Activated T-cell treated with anti-CD3 and anti-CD28 coated beads for 24 hours (primary cell): ENCODE measurements at regions not wholly inside any gene's neighbourhood (a gene's known extent, or its start where the extent isn't known, plus 50 kb on each side); places are given as distances from the start of the nearest gene placed in this dataset.
"Not testable (repeated sequence)": the region's sequence is repeated elsewhere in the genome, so short reads cannot be mapped to it uniquely, and the experiment has no call there.

Experiments used
- DNase-seq: peaks from one replicate; pipeline ENCODE4 v3.0.0-alpha.2; 2020; ENCODE audit warnings: low read depth

DNA sequence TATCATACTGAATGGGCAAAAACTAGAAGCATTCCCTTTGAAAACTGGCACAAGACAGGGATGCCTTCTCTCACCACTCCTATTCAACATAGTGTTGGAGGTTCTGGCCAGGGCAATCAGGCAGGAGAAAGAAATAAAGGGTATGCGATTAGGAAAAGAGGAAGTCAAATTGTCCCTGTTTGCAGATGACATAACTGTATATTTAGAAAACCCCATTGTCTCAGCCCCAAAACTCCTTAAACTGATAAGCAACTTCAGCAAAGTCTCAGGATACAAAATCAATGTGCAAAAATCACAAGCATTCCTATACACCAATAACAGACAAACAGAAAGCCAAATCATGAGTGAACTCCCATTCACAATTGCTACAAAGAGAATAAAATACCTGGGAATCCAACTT lies 52.5 kb upstream of the CCDC71L start:
- DNase-seq = not testable (repeated sequence)

DNA sequence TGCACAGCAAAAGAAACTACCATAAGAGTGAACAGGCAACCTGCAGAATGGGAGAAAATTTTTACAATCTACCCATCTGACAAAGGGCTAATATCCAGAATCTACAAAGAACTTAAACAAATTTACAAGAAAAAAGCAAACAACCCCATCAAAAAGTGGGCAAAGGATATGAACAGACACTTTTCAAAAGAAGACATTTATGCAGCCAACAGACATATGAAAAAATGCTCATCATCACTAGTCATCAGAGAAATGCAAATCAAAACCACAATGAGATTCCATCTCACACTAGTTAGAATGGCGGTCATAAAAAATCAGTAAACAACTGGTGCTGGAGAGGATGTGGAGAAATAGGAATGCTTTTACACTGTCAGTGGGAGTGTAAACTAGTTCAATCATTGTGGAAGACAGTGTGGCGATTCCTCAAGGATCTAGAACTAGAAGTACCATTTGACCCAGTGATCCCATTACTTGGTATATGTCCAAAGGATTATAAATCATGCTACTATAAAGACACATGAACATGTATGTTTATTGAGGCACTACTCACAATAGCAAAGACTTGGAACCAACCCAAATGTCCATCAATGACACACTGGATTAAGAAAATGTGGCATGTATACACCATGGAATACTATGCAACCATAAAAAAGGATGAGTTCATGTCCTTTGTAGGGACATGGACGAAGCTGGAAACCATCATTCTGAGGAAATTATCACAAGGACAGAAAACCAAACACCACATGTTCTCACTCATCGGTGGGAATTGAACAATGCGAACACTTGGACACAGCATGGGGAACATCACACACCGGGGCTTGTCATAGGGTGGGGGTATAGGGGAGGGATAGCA lies 53.9 kb upstream of the CCDC71L start:
- not testable (repeated sequence) for DNase-seq

DNA sequence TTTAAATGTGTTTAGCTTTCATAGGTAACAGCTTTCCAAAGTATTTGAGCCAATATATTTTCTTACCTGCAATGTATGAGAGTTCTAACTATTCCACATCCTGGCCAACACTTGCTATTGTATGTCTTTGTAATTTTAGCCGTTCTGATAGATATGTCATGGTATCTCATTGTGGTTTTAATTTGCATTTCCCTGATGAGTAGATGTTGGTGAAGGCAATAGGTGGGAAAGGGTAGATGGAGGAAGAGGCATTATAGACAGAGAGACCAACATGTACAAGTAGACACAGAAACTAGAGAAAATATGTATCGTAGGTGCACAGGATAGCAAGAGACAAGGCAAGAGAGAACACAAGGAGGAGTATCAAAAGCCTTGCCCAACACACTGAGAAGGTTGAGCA lies 54.8 kb upstream of the CCDC71L start:
- DNase-seq = no peak

DNA sequence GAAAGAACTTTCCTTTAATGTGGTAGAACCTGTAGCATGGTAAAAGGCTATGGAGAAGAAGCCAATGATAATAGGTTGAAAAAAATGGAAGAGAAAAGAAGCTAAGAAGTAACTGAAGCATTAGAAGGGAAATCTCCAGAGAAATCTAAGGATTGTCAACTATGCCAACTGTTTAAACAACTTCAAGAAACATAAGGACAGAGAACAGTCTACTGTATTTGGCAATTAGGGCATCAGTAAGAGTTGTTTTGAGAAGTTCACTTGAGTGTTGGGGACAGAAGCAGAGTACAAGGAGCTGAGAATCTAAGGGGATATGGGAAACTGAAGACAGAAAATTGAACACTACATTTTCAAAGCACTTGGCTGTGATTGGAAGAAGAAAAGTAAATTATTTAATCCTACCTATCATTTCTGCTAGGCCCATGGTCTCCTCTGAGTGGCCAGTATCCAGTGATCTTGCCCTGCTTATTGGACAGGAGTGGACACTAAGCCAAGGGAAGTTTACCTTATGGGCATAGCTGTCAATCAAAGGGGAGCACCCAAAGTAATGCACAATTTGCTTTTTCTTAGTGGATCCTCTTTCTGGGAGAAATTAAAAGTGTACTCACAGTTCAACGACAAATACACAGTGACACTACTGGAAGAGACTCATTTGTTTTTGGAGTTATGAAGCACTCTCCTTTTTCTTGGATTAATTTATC lies 56.4 kb upstream of the CCDC71L start:
- DNase-seq = no peak

DNA sequence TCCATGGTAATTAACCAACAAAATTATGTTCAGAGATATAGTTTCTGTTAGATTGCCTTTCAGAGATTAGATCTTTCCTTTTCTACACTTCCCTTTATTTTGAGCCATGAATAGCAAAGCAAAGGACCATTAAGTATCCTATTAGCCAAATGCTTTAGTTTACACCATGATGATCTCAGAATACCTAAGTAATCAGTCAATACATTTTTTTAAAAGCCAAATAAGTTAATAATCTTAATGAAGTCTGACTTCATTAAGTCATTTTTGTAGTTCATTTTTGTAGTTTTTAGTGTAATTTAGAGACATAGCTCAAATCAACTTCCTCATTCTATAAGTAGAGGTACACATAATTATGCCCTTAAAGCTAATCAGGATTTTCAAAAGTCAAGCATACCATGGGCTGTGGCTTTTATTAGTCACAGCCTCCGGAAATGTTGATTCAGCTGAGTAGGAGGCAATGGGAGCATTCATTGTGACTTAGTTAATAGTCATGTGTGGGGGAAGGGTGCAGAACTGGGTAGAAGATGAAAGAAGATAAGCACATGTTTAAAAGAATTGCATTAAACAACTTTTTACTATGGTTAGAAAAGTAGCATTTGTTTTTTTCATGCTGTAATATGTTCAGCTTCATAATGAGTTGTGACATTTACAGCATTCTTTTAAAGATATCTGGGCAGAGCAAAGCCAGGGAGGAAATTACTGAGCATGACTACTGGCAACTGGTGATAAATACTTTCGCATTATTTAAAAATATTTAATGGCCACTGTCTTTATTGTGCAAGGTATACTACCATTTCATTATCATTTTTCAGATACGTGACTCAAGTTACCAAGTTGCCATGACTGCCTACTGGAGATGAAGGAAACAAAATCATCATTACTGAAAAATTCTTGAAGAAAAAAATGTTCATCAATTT lies 57.3 kb upstream of the CCDC71L start:
- DNase-seq = peak; percentile 85

DNA sequence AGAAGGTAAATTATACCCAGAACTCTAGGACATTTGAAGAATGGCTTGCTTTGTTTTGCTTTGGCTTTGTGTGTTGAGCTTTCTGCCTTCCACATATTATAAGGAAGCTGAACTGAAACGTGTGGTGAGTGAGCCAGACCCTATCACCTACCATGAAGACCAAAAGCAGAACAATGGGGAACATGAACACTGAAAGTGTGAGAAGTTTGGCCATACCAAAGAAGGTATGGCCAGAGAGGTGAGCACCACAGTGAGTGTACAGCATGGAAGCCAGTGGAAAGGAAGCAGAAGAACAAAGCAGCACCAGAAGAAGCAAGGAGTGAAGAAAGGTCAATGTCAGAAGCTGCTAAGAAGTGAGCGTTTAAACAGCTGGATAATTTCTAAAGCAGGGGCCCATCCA lies 59.7 kb upstream of the CCDC71L start:
- no peak for DNase-seq

DNA sequence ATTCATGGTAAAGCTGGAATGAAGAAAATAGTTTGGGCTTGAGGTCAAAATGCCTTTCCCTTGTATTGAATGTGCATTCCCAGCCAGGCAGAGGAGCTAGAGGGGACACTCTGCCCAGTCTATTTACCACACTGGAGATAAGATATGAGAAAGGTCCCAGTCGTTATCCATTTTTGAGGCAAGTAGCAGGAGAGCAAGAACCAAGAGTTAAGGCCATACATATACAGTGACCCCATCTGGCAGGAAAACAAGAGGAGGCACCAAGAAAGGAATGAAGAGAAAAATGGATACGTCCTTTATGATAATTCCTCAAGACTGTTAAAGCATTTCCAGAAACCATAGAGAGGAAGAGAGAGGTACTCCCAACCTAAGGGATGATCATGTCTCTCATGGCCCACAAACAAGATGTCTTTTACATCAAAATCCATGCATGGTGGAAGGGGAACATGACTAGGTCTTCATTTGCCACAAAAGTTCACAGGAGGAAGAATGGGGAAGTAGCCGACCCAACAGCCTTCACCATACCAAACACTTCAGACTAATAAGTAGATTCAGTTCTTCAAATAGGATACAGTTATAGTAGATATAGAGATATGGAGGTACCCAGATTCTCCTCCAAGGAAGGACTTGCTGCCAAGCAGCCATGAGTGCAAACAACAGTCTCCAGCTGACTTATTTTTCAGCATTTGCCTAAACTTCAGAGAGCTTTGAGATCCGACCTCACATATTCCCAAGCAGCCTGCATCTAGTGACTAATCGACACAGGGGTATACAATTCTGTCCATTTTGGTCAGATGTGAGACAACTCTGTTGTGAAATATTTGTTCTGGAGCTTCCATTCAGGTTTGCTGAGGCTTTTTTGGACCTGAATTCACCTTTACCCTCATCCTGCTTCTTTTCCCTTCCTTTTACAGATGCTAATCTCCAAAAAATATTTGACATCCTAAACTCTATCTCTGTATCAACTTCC lies 61.1 kb upstream of the CCDC71L start:
- no peak for DNase-seq

DNA sequence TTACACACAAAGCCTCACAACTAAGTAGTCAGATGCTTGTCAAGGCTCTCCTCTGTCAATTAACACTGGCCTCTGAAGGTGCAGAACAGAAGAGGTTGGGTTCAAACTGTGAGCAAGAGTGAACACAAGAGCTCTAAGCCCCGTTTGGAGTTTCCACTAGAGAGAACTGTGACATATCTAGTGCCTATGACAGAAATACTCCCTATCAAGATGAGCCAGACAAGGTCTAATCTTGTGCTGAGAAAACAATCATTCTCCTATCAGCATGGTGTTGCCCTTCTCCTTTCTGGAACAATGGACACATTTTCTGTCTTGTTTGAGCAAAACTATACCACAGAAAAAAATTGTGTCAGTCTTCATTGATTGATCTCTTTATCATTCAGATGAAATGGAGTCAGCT lies 62.4 kb upstream of the CCDC71L start:
- no peak for DNase-seq

DNA sequence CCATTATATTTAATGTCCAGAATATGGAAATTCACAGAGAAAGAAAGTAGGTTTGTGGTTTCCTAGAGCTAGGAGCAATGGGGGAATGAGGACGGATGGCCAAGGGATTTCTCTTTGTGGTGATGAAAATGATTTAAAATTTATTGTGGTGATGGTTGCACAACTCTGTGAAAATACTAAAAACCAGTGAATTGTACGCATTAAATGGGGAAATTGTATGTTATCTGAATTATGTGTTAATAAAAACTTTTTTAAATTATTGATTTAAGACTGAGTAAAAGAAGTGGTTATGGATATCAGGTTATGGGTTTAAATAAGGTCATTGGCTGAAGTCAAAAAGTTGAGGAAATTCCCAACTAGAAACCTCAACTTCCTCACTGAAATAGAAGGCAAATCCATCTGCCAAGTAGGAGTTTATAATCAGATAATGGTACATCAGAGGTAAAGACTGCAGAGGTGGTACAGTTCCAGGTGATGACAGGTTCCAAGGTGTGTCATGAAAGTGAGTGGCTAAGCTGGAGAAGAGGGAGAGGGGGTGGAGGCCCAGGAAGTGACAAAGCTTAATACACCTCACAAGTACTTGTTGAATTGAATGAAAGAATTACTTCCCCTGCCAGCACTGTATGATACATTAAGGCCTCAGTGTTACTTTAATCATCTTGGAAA lies 68.9 kb upstream of the CCDC71L start:
- DNase-seq = no peak

DNA sequence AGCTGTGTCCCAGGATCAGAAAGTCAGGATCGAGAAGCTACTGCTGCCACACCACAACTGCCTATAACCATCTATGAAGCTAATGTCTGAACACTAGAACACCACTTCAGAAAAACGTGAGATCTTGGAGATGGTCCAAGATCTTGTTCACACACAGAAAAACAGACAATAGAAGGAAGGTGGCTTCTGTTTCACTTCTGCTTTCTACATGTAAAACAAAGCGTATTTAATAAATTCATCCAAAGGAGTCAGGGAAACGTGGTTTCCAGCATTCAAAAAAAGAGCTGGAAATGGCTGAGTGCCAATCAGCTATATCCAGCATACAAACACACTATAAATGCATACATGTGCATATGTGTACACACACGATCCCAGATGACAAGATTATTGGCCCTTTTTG lies 70.2 kb upstream of the CCDC71L start:
- no peak for DNase-seq

DNA sequence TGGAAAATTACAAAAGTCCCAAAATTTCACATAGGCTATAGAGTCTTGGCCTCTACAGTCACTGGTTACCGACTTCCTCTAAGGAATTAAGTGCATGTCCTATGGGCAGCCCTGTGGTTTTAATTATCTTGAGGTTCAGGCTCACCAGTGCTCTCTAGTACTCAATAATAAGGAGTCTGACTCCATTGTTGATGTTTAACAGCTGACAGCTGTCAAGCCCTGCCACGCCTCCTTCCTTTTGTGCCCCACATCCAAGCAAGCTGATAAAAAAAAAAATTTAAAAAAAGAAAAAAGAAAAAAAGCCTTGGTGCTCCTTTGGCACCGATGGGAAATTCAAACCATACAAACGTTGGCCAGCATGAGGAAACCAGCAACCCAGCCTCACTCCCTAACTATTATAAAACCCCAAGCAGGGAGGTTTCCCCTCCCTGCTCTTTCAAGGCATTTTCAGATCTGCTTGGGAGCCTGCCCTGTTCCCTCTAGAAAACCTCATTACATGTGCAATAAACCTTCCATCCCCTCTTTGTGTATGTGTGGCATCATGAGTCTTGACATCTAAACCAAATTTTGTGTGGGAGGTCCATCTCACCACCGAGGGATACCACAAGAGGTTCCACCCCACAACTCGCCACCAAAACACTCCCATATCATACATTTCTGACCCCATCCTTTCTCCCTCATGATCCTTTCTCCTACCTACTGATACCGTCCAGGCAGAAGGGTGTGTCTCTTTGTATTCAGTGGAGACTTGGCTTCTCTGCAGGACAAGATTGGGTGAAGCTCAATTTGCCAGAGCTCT lies 70.9 kb upstream of the CCDC71L start:
- DNase-seq = no peak

DNA sequence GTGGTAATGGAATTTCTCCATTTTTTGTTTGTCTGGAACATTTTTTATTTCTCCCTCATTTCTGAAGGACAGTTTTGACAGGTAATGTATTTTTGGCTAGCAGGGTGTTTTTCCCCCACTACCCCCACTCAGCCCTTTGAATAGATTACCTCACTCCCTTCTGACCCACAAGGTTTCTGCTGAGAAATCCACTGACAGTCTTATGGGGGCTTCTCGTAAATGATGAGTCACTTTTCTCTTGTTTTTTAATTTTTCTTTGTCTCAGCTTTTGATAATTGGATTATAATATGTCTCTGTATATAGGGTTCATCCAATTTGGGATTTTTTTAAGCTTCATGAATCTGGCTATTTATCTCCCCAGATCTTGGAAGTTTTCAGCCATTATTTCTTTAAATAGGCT lies 74.7 kb upstream of the CCDC71L start:
- no peak for DNase-seq

DNA sequence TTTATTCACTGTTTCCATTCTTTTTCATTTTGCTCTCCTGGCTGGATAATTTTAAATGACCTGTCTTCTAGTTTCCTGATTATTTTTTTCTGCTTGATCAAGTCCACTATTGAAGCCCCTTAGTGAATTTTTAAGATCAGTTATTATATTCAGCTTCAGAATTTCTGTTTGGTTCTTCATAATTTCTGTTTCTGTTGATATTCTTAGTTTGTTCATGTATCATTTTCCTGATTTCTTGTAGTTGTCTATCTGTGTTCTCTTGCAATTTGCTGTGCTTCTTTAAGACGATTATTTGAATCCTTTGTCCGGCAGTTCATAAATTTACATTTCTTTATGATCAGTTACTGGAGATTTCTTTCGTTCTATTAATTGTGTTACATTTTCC lies 75.2 kb upstream of the CCDC71L start:
- no peak for DNase-seq

DNA sequence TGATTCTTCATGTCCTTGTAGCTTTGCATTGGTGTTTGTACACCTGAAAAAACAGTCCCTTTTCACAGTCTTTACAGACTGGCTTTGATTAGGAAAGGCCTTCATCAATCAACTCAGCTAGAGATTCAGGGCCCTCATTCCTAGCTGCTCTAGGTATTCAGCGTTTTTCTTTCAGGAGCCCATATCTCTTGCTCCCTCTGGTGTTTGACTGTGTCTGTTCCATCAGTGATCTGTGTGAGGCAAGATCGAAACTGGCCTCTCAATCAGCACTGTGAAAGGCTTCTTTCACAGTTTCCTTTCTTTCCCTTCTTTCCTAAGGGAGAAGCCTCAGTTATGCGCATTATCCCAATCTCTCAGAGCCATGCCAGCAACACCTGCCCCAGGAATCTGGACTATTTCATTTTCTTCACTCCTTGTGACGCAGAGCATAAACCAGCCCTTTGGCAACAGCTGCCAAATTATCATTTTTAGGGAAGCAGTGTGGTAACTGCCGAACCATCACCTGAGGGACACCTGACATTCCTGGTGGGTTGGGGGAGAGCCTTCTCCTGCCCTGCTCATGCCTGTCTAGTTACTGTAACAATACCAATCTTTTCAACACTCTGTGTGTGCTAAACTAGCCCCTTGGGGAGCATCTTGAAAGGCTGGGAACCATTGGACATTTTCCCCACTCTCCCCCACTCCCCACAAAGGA lies 75.7 kb upstream of the CCDC71L start:
- DNase-seq = peak; percentile 45

DNA sequence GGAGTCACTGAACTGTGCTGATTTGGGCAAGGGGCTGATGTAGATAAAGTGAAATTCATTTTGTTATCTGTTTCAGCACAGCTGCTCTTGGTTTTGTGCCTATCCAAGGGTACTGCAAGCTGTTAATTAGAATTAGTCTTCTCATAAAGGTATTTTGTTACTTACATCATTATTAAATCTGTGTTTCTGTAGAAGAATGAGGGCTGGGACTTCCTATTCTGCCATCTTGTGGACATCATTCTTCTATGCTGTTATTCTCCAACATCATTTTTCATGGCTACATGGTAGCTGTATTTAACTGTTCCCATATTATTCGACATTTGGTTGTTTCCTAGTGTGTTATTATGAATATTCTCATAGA lies 76.2 kb upstream of the CCDC71L start:
- no peak for DNase-seq

DNA sequence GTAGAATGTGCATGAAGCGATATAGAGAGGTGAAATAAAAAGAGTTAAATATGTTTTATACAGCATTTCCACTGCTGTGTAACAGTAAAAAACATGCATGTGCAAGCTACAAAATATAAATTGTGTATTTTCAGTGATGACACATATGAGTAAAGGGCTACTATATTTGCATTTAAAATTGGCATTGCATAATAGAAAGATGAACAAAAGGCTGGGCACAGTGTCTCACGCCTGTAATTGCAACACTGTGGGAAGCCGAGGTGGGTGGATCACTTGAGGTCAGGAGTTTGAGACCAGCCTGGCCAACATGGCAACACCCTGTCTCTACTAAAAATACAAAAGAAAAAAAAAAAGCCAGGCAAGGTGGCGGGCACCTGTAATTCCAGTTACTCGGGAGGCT lies 79.8 kb upstream of the CCDC71L start:
- no peak for DNase-seq

DNA sequence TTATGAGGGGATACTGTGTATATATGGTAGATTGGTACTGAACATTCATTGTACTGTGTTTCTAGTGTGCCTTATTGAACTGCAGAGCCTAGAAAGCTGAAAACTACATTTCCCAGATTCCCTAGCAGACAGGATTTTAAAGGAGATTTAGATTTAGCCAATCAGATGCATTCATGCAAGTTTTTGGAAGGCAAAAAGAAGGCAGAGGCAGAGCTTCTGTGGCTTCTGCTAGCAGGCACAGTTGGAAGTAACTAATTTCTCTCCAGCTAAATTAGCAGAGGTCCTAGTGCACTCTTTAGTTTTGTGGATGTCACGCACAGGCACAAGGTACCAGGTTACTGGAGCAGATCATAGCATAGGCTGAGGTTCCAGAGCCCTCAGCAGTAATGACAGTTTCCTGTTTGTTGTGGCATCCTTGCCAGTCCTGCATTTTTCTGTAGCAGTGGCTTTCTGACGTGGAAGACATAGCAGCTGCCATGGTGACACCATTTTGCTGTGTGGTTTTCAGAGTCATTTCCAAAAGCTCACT lies 83.7 kb upstream of the CCDC71L start:
- no peak for DNase-seq

DNA sequence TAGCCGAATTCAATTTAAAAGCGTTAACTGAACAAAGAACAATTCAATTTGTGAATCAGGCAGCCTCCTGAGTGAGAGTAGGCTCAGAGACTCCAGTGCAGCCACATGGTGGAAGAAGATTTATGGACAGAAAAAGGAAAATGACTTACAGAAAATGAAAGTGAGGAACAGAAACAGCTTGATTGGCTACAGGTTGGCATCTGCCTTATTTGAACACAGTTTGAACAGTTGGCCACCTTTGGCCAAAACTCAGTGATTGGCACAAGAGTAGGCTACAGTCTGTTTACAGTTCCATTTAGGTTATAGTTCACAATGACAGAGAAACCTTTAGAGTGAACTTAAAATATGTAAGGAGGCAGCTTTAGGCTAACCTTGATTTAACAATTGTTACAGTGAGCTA lies 86.3 kb upstream of the CCDC71L start:
- not testable (repeated sequence) for DNase-seq

DNA sequence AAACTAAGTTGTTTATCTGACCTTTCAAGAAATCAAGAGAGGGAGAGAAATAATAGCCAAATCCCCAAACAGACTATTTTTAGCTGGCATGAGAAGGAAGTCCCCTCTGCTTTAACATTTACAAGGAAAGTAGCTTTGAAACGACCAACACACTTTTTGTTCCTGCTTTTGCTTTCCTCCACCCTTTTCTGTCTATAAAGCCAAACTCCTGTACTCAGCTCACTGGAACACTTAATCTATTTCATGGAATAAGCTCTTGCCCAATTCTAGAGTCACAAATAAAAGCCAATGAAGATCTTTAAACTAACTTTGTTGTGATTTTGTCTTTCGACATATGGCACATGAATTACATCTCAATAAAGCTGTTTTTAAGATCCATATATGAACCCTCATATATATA lies 86.8 kb upstream of the CCDC71L start:
- DNase-seq = no peak
